ENCODE measurements at regions not wholly inside any gene's neighbourhood (a gene's known extent, or its start where the extent isn't known, plus 50 kb on each side); places are given as distances from the start of the nearest gene placed in this dataset.

GRCh38 chr15:25207369-25207768, 231.5 kb downstream of the UBE3A start:
- no peak for FAIRE-seq
- Histone ChIP-seq H3K9me3 (ENCODE audit: insufficient read depth in 2 of 2, low read depth in 1 of 2, low read length in 1 of 2) (peaks cover 75 to 93% of the 10 kb centered on the region in 2 experiments), H3K18ac (ENCODE audit: extremely low read depth, low read length) (no peak overlapping the region)

More at GRCh38 chr15:25207369-25207768, 231.5 kb downstream of the UBE3A start:
- H2BK12ac ChIP-seq (ENCODE audit: low read depth, low read length): no peak overlapping the region
- no peak overlapping the region for H3K4me3 ChIP-seq (ENCODE audit: extremely low read depth in 1 of 4, insufficient read depth in 2 of 4, low read depth in 3 of 4, low read length in 4 of 4)
- no peak overlapping the region for H3K14ac ChIP-seq (ENCODE audit: insufficient read length)
- H2AFZ ChIP-seq (ENCODE audit: low read length): no peak overlapping the region
- TF ChIP-seq SP2 (IDR thresholded peaks at IDR 0.05; ENCODE audit: low read length): no peak
- no peak for TF ChIP-seq RXRA (IDR thresholded peaks at IDR 0.05; ENCODE audit: insufficient read depth, low read depth, low read length)
- TF ChIP-seq RAD21 (IDR thresholded peaks at IDR 0.05 in 1 of 2, conservative IDR thresholded peaks at IDR 0.05 in 1 of 2; ENCODE audit: low read depth in 2 of 2, low read length in 2 of 2): no peak
- no peak for TF ChIP-seq CEBPB (IDR thresholded peaks at IDR 0.05; ENCODE audit: low read depth, low read length)
- no peak for TF ChIP-seq KDM1A (IDR thresholded peaks at IDR 0.05; ENCODE audit: borderline replicate concordance, low read length)
- no peak for TF ChIP-seq PHF8 (conservative IDR thresholded peaks at IDR 0.05; ENCODE audit: low read depth, low read length)
- no peak for TF ChIP-seq BRCA1 (IDR thresholded peaks at IDR 0.05; ENCODE audit: low read depth, low read length)
- TF ChIP-seq SP4 (IDR thresholded peaks at IDR 0.05; ENCODE audit: low read length): no peak
- TF ChIP-seq BCL11A (IDR thresholded peaks at IDR 0.05; ENCODE audit: low read depth in 2 of 2, low read length in 2 of 2): no peak
- no peak for TF ChIP-seq RBBP5 (IDR thresholded peaks at IDR 0.05; ENCODE audit: borderline replicate concordance, low read depth, low read length)
- no peak for TF ChIP-seq SIX5 (IDR thresholded peaks at IDR 0.05; ENCODE audit: low read depth, low read length)
- no peak for TF ChIP-seq BACH1 (IDR thresholded peaks at IDR 0.05; ENCODE audit: low read length)
- no peak for TF ChIP-seq POU5F1 (IDR thresholded peaks at IDR 0.05; ENCODE audit: low read depth, low read length)
- no peak for TF ChIP-seq EGR1 (IDR thresholded peaks at IDR 0.05; ENCODE audit: borderline replicate concordance, low read depth, low read length)
- TF ChIP-seq HDAC6 (IDR thresholded peaks at IDR 0.05; ENCODE audit: low read depth, low read length): no peak
- no peak for TF ChIP-seq RNF2 (IDR thresholded peaks at IDR 0.05; ENCODE audit: borderline replicate concordance, low read depth, low read length, missing control alignments, poor library complexity, severe bottlenecking)
- no peaks in the 10 kb centered on the region for H3K27me3 ChIP-seq (replicated peaks in 1 of 4; ENCODE audit: control insufficient read depth in 3 of 4, extremely low read depth in 1 of 4, insufficient read depth in 3 of 4, low read length in 3 of 4)
- no peak overlapping the region for H2BK20ac ChIP-seq (ENCODE audit: low read length)
- H3K23ac ChIP-seq (ENCODE audit: insufficient read length): no peak overlapping the region
- no peaks in the 10 kb centered on the region for H3K79me1 ChIP-seq (ENCODE audit: low read depth, low read length)
- H3K4me1 ChIP-seq (replicated peaks in 1 of 4; ENCODE audit: control insufficient read depth in 3 of 4, insufficient read depth in 4 of 4, low read length in 3 of 4): no peaks in the 10 kb centered on the region
- no peak for DNase-seq (ENCODE audit: low read depth in 1 of 2, low spot score in 2 of 2)
- H3K79me2 ChIP-seq (ENCODE audit: control insufficient read depth in 1 of 2, insufficient read depth in 2 of 2, low read length in 2 of 2): no peaks in the 10 kb centered on the region
- H2BK15ac ChIP-seq (ENCODE audit: low read length): no peak overlapping the region
- no peak overlapping the region for H3K9ac ChIP-seq (replicated peaks in 1 of 4; ENCODE audit: extremely low read depth in 1 of 4, low read depth in 3 of 4, low read length in 3 of 4)
- ChIA-PET CTCF (ENCODE audit: partially characterized antibody) (interaction anchor here (1.1 to 1.5 kb wide), 2 partner anchors 13 to 18 kb away, joined by 3 to 4 read pairs; no protein-coding TSS in a partner anchor), POLR2A (ENCODE audit: partially characterized antibody) (no interaction called here)
- no peak overlapping the region for H2BK5ac ChIP-seq (ENCODE audit: low read depth, low read length)
- H4K8ac ChIP-seq (ENCODE audit: extremely low read depth, insufficient read depth, low read length): no peak overlapping the region
- H2AK5ac ChIP-seq (ENCODE audit: low read depth, low read length): no peak overlapping the region
- no peak overlapping the region for H3K56ac ChIP-seq (replicated peaks; ENCODE audit: insufficient read length, low read depth, low read length)
- H3K4me2 ChIP-seq (ENCODE audit: insufficient read depth in 1 of 2, low read depth in 2 of 2, low read length in 2 of 2): no peak overlapping the region
- H4K91ac ChIP-seq (replicated peaks; ENCODE audit: insufficient read length, low read length): no peak overlapping the region
- 91% methylated on average over 5 of the region's 5 CpGs; no CpG with 5 or more reads in 1 of the 2 experiments for WGBS, 2 experiments (ENCODE audit: extremely low coverage in 1 of 2, insufficient coverage in 1 of 2, insufficient read length in 1 of 2, insufficient replicate concordance in 2 of 2, low coverage in 1 of 2, low lambda C conversion rate in 2 of 2, missing lambda C conversion rate in 1 of 2)
- no peak overlapping the region for H3K27ac ChIP-seq (ENCODE audit: low read depth, low read length)
- H3K36me3 ChIP-seq (ENCODE audit: control insufficient read depth in 2 of 4, insufficient read depth in 4 of 4, low read length in 3 of 4): no peaks in the 10 kb centered on the region
- H4K20me1 ChIP-seq (replicated peaks in 1 of 2; ENCODE audit: control insufficient read depth in 1 of 2, insufficient read depth in 2 of 2, low read length in 2 of 2): no peaks in the 10 kb centered on the region
- no peaks in the 10 kb centered on the region for H3K23me2 ChIP-seq (ENCODE audit: low read depth, low read length)
- no peak overlapping the region for H2BK120ac ChIP-seq (replicated peaks; ENCODE audit: low read depth, low read length)
- H4K5ac ChIP-seq (ENCODE audit: insufficient read length, low read depth, low read length): no peak overlapping the region
- no peak overlapping the region for H3K4ac ChIP-seq (replicated peaks; ENCODE audit: insufficient read length, low read depth, low read length)
